GM12891 (cell line): ENCODE measurements at regions not wholly inside any gene's neighbourhood (a gene's known extent, or its start where the extent isn't known, plus 50 kb on each side); places are given as distances from the start of the nearest gene placed in this dataset.

Source experiments
- PAX5 ChIP-seq: IDR thresholded peaks from 2 replicates; pipeline ENCODE4 v1.6.1; 2011; ENCODE audit warnings: low read length, moderate library complexity, mild to moderate bottlenecking; ENCODE audit not compliant: insufficient read depth, severe bottlenecking
- POLR2A ChIP-seq: IDR thresholded peaks from 2 replicates; pipeline ENCODE4 v1.6.1; 2011; ENCODE audit warnings: low read depth, low read length, control low read depth
- POLR2AphosphoS5 ChIP-seq: IDR thresholded peaks from 2 replicates; pipeline ENCODE4 v1.6.1; 2011; ENCODE audit warnings: low read depth, low read length, control low read depth
- SPI1 ChIP-seq: IDR thresholded peaks from 2 replicates; pipeline ENCODE4 v1.6.1; 2011; ENCODE audit warnings: low read depth, low read length, control low read depth

- no peak for TF ChIP-seq POLR2A
- no peak for TF ChIP-seq POLR2AphosphoS5
- TF ChIP-seq PAX5: no peak
- no peak for TF ChIP-seq SPI1
Observed at GRCh38 chrX:40282946-40283660, 185.3 kb upstream of the BCOR start.
